HG02588 (cell line): ENCODE measurements at regions not wholly inside any gene's neighbourhood (a gene's known extent, or its start where the extent isn't known, plus 50 kb on each side); places are given as distances from the start of the nearest gene placed in this dataset.

Source experiments
- ATAC-seq: cut with Tn5 transposase; IDR thresholded peaks from one replicate; pipeline ENCODE4 v1.9.1; 2021; ENCODE audit warnings: mild to moderate bottlenecking, moderate library complexity; ENCODE audit not compliant: unreplicated experiment

DNA sequence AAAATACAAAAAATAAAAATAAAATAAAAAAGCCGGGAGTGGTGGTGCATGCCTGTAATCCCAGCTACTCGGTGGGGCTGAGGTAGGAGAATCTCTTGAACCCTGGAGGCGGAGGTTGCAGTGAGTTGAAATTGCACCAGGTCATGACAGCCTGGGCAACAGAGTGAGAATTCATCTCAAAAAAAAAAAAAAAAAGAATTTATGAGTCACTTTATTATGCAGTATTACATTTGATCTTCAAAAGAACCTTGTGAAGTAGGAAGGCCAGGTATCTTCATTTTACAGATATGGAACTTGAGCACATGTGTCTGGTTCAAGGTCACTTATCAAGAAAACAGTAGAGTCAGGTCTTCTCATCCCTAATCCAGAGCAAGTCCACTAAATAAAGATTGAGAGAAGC, 459.4 kb upstream of the HNRNPA3 start:
- no peak for ATAC-seq

DNA sequence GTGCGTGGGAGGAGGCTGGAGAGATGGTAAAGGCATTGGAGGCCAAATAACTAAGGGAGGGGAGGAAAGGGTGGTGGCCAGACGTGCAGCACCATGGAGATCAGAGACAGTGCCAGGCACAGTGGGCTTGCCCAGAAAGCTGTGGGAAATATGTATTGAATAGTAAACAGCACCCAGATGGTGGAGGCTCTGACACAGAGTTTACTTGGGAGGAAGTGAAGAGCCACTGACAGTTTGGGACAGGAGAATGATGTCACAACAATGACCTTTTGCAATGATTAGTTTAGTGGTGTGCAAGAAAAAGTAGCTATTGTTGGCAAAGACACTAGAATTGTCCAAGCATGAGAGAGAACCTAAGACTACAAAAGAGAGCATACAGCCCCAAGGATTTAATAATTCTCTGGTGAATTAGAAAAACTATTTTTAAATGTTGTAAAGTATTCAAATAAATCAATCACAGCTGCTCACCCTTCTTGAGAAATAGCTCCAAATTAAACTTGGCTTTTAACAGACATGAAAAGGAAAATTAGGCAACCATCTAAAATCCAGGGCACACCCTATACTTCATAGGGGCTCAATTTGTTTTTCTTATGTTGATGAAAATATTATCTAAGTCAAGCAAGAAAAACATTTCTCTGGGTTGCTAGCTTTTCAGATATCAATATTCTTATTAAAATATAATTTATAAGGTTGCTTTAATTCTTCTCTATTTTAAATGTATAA, 458.7 kb upstream of the HNRNPA3 start:
- ATAC-seq, result no peak

DNA sequence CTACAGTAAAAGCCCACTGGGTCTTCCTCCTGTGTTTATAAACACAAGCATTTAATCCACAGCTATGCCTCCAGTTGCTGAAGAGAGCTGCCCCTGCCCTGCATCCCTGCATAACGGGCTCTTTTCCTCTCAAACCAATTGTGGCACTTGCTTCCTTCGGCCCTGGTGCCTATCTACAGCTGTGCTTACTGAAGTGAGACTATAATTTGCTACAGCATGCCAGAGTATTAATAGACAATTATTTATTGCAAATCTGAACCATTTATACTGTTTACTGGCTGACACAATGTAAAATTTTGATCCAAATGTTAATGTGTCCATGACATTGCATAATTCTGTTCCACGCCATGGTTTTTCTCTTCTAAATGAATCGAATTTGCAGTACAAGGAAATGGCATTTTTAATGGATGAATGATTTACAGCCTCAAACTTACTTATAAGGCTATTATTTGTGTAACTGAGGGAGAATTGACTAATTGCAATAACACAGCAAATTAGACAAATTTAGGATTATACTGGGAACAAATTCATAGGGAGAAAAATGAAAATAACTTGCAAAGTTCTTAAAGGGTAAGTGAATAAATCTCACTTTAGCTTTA, 457.0 kb upstream of the HNRNPA3 start:
- no peak for ATAC-seq

DNA sequence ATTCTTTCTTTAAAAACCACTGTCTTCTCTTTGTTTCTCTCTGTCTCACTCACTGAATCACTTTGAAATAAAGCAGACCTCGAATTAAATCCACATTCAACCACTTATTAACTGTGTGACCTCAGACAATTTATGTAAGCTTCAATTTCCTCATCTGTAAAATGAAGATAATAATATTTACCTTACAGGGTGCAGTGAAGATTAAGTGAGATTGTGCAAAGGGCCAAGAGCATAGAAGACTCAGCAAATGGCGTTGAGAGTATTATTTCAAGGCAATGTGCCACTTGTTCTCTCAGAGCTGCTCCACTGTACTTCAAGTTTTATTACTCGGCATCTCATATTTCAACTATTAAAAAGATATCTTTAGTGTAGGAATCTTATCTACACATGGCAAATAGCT, 454.2 kb upstream of the HNRNPA3 start:
- no peak for ATAC-seq

DNA sequence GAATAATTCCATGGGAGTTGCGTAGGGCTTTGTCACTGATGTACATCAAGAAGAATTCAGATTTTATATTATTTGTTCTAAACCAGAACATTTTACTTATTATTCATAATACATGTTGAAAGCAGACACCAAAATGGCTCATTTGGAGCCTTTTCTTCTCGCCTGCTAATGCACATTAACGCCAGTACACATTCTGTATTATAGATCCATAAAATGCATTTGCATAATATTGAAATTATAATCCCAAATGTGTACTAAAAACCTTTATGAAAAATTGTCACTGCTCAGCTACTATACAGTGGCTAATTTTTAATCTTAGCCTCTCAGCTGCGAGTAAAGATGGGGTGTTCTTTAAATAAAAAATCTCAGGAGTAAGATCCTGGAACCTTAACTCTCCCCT, 452.2 kb upstream of the HNRNPA3 start:
- no peak for ATAC-seq

DNA sequence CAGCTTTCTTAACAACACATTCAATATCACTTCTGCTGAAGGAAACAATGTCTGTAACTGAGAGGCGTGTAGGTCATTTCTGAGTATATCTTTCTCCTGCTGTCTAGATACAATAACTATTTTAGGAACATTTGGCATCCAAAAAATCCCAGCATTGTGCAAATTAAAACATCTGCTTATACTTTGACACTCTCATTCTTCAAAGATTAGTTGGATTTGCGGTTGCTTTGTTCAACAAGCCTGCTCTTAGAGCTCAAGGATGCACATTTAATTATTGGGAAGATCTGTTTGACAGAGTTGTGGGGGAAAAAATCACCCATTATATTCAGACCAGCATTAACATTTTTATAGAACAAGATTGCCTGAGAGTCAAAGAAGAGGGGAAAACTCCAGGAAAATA, 449.5 kb upstream of the HNRNPA3 start:
- no peak for ATAC-seq

DNA sequence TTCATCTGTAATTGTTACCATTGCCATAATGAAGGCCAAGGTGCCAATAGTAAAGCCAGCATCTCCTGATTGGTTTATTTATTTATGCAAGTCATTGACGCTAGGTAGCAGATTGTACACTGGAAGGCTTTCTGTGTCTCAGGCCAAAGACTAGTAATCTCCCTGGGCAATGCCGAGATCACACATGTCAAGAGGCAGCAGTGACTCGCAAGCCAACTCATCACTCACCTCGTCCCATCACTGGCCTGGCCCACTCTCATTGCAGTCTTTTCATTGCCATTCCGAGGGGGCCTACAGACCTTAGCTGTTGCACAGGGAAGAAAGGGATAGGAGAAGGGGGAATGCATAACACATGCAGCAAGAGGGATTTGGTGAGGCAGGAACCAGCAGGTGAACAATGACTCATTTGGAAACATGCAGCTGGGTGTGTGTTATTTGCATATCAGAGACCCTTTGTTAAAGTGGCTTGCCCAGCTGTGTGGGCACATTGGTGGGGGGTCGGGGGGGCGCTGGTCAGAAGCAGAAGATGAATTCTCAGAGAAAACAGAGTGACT, 448.7 kb upstream of the HNRNPA3 start:
- ATAC-seq, result peak; percentile 70

DNA sequence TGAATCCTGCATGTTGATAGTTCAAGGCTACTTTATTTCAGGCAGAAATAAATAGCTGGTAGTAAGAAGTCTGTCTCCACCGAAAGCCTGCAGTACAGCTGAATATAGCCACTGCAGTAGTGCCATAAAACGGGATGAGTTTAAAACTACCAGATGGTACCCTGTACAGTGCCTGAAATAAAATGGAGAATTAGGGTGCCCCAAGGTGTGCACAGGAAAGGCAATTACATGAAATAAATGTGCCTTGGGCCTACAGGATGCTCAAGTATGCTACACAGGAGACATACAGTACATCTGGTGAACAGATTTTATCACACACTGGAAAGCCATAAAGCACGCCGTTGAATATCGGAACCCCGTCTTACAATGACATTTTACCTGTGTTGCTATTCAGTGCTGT, 447.7 kb upstream of the HNRNPA3 start:
- ATAC-seq, result no peak

DNA sequence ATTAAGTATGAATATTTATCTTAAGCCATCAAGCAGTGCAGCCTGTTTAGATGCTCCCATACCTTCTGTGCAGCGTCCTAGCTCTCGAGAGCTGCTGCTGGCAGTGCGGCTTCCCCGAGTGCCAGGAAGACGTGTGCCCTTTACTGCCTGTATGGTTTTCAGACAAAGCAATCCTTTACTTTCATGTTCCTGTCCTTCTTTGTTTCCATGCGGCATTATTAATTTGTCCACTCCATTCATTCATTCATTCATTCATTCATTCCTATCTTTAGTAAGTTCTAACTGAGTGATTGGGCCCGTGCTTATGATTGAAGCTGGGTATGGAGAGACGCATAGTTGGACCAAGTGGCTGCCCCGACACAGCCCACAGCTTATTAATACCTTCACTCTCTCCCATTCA, 446.6 kb upstream of the HNRNPA3 start:
- ATAC-seq, result no peak

DNA sequence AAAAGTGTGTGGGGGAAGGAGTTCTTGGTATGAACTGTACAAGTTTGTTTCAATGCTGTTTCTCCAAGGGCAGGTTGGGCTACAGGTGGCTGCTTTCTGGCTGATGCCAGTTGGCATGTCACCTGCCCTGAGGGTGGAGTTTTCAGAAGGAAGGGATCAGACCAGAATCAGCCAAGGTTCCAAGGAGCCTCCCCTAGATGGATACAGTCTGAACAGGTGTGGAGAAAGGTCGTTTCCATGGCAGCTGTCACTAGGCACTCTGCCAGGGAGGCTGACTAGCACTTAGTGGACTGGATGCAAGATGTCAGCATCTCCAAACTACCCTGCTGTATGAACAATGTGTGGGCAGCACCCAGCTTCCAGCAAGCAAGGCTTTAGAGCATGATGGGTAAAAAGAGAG, 444.4 kb upstream of the HNRNPA3 start:
- no peak for ATAC-seq

DNA sequence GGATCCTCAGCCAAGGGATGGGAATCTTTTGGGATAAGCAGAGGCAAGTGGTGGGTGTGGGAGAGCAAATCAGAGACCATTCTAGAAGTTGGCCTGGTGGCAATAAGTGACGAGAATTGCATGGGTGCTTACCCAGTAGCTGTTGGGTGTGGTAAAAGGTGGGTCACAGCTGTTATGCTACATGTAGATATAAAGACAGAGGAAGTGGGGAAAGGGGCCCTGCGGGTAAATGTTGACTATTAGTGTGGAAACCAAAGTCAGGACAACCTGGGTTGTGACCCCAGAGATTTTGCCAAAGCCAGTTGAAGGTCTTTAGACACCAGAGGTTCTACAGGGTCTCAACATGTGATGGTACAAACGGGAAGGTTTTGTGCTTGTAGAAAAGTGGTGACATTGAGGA, 443.6 kb upstream of the HNRNPA3 start:
- ATAC-seq, result no peak

DNA sequence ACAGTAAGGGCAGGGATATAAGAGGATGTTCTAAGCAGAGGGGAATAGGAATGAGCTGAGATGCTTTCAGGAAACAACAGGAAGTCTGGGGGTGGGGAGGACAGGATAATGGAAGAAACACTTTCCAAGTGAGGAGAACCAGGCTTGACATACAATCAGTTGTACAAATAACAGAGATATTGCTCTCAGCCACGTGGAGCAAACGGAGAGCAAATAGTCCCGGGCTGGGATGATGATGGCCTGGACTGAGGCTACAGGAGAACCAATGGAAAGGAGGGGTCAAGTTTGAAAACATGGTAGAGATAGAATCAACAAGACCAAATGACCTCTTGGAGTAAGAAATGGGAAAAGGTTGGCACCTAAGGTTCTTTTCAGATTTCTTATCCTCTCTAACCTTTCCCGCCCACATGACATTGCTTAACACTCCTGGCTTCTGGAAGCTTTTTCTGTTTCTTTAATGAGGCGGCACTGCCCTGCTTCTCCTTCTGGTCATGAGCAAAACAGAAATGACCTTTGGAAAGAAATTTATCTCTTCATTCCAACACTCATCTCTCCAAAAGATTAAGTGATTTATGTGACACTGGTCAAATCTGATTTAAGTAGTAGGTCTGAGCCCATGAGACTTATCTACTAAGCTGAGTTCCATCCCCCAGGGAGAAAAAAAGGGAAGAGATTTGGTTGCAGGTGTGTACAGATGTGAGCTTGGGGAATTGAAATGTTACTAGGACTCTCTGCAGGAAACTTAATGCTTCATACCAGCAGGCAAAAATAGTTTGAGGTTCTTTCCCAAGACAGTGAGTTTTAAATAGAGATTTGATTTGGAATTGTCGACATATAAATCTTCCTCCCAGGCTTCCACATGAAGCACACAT, 442.9 kb upstream of the HNRNPA3 start:
- no peak for ATAC-seq

DNA sequence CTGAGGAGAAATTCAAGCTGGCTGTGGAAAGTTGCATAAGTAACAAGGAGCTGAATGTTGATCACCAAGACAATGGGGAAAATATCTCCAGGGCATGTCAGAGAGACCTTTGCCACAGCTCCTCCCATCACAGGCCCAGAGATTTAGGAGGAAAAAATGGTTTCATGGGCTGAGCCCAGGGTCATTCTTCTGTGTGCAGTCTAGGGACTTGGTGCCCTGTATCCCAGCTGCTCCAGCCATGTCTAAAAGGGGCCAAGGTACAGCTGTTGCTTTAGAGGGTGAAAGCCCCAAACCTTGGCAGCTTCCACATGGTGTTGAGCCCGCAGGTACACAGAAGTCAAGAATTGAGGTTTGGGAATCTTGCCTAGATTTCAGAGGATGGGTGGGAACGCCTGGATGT, 439.8 kb upstream of the HNRNPA3 start:
- no peak for ATAC-seq

DNA sequence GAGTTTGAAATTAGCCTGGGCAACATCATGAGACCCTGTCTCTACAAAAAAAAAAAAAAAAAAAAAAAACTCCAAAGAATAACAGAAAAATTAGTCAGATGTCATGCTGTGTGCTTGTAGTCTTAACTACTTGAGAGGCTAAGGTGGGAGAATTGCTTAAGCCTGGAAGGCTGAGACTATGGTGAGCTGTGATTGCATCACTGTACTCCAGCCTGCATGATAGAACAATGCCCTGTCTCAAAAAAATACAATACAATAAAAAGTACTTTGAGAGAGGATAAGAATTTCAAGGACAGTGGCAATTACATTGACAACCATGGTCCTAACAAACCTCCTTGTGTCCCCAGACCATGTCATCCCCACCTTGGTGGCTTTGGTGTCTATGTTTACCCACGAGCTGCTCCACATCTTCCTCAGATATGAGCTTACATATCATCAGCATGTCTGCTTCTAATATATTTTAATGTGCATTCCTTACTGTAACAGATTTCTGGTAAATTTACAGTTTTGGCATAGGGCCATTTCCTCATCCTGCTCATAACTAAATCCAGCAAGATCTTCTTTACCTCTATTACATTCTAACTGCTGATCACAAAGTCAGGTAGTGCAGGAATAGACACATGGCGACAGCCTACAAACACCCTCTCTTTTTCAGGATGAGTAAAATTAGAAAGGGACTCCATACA, 437.7 kb upstream of the HNRNPA3 start:
- no peak for ATAC-seq

DNA sequence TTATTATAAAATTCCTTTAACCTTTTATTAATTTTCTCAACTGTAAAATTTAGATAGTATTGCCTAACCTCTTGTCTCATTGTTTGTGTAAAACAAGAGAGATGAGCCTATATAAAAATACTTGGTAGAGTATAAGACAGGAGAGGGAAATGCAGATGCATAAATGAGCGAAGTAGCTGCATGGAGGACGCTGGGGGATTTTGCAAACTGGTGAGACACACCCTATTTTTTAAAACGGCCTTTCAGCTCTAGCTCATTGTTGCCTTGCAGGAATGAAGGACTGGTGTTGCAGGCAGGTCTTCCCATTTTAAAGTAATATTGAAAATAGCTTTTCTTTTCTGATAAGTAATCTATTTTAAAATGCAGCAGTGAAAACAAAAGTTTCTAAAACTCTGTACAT, 435.3 kb upstream of the HNRNPA3 start:
- no peak for ATAC-seq

DNA sequence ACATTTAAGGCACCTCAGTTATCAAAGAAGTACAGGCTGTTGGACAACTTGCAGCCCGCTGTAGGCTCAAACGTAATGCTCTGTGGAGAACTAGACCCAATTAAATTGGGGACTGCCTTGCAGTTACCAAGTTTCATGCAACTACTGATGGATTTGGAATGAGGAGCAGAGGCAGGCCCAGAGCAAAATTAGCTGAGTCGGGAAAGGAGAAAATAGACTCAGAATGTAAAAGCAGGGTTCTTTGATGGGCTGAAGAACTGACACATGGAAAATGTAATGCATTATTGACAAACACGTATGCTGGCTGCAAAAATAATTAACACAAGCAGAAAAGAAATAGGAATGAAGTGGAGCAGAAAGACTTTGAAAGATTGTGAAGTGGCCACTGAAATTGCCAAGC, 432.7 kb upstream of the HNRNPA3 start:
- no peak for ATAC-seq

DNA sequence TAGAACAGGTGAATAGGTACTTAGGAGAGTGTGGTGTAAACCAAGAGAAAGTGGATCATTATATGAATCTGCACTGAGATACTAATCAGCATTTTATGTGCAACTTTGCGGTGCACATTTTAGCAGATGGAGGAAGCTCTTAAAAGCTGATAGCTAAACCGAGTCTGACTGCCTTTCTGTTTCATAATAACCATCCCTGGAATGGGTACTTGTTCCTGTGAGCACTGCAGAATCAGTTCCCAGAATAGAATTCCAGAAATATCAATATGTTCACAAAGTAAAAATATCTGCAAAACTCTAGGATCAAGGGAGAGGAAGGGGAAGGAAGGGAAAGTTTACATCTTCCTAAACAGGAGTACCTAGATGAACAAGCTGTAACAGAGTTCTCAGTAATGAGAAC, 432.2 kb upstream of the HNRNPA3 start:
- ATAC-seq, result no peak

DNA sequence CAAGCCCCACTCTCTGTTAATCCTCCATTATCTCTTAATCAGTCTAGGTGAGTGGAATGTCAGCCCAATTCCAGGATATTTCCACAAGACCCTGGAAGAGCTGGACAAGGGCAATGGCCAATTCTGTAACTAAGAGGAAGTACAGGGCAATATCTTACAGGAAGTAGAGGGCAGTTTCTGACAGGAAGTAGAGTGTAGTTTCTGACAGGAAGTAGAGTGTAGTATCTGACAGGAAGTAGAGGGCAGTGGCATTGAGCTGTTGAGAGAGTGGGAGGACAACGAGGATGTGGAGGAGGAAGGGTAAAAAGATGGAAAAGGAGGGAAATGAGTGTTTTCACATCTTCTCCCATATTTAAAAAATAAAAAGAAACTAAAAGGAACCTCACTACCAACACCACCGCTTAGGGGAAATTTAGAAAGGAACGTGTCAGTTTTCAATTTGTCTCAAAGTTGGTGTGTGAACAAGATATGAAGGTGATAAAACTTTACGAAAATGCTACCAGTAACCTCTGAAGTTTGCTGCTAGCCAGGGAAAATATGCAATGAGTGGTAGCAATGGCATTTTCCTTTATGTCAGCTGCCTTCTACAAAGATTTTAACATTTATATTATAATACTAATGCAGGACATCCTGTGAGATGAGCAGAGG, 430.9 kb upstream of the HNRNPA3 start:
- ATAC-seq, result no peak

DNA sequence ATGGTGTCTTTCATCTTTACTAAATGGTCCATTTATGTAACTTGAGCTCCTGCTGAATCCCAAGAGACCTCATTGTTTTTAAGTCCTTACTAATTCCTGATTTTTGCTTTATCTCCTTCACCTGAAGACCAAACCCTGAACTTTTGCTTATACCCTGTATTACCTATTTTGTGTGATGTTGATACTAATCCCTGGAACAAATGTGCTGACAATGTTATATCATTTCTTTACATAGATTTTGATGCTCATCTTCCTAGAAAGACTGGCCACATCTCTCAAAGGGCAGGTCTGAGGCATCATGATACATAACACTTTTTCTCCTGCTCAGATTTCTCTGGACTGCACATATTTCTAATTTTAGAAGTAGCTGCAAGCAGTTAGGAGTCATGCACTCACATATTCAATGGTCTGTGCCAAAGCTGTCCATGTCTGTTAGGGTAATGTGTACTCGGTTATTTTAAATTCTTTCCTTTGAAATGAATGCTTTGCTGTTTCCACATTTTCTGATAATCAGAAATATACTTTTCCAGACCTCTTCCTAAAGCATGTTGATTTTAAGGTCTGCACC, 427.9 kb upstream of the HNRNPA3 start:
- no peak for ATAC-seq

DNA sequence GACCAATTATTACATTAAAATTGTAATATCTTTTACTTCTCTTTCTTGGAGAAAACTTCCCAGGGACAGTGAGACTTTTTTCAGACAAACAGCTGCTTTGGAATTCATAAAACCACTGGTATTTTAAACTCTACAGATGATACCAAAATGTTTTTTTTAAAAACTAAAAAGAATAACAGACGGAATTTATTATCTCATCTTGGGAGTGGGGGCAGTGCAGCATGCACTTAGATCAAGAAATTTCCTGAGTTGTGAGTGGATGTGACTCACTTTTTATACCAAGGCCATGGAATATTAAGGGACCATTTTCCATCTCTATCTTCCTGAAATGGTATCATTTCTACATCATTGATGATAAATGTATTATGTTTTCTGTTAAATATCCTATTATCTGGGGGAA, 422.8 kb upstream of the HNRNPA3 start:
- no peak for ATAC-seq
